CD4-positive, alpha-beta T cell treated with Interleukin-17A for 1 hour (primary cell): ENCODE measurements at regions not wholly inside any gene's neighbourhood (a gene's known extent, or its start where the extent isn't known, plus 50 kb on each side); places are given as distances from the start of the nearest gene placed in this dataset.
"Not testable (repeated sequence)": the region's sequence is repeated elsewhere in the genome, so short reads cannot be mapped to it uniquely, and the experiment has no call there.

Experiments
- DNase-seq: peaks from one replicate; pipeline ENCODE4 v3.0.0-alpha.2; 2020

DNA sequence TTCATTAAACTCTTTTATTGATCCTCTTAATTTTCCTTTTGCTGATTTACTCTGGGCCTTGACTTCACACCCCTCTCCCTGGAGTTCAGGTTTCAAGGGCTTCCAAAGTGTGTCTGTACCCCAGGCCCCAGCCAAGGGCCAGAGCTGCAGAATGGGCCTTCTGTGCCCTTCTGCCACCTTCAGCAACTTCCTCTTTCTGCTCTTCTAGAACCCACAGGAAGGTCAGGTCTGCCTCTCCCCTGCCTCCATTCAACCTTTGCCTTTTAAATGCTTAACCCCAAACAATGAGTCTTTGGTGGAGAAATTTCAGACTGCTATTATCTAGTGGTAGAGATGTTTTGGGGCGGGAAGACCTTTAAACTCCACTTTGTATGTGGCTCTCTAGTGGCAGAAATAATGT is 63.1 kb downstream of the TSN start:
- DNase-seq: no peak

DNA sequence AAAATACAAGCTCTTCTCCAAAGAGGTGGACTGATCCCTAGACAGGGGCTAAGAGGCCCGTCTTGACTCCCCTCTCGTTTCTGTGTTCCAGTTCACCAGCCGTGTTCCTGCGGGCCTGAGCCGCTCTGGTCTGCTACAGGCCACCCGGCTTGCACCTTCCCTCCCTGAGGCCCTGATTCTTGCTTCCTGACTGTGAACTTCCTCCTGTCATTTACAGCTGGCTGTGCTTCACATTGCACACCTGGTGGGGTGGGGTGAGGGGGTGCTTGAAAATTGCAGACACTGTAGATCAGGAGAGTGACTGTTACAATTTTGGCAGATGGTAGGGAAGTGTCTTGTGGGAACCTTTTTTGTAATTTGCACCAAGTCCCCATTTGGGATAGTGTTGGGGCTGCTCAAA is 64.4 kb downstream of the TSN start:
- DNase-seq: no peak

- no peak for DNase-seq
Observed at GRCh38 chr2:121821476-121822158, 66.2 kb downstream of the TSN start.

- no peak for DNase-seq
Observed at GRCh38 chr2:121824264-121824663, 68.8 kb downstream of the TSN start.

GRCh38 chr2:121825003-121825950 is 69.8 kb downstream of the TSN start:
- DNase-seq: no peak

GRCh38 chr2:121826036-121826435 is 70.6 kb downstream of the TSN start:
- no peak for DNase-seq

GRCh38 chr2:121828281-121828731 is 72.9 kb downstream of the TSN start:
- no peak for DNase-seq

DNA sequence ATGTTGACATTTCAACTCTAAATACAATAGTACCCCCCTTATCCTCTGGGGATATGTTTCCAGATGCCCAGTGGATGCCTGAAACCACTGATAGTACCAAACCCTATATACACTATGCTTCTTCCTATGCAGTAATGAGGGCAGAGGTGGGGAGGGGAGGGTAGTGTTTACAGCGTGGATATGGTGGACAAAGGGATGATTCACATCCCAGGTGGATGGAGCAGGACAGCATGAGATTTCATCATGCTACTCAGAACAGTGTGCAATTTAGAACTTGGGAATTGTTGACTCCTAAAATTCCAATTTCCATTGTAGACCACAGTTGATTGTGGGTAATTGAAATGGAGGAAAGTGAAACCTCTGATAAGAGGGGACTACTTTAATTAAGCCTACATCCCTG is 75.4 kb downstream of the TSN start:
- DNase-seq: no peak

- no peak for DNase-seq
Observed at GRCh38 chr2:121831841-121832240, 76.4 kb downstream of the TSN start.

- no peak for DNase-seq
Observed at GRCh38 chr2:121832412-121833357, 77.2 kb downstream of the TSN start.

DNA sequence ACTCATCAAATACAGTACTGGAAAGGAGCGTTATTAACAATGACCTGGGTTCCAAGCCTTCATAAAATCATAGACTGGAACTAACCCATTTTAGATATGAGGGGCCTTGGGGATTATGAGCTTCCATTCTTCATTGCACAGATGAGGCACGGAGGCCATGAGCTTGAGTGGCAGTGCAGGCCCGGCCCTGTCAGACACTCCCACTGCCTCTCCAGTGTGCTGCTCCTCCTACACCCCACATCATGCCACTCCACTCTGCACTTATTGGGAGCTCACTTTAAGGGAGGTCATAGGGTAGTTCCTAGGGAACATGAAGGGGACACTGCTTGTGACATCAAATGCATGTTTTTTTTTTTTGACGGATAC is 77.9 kb downstream of the TSN start:
- no peak for DNase-seq

GRCh38 chr2:121836611-121837010 is 81.2 kb downstream of the TSN start:
- DNase-seq: no peak

DNA sequence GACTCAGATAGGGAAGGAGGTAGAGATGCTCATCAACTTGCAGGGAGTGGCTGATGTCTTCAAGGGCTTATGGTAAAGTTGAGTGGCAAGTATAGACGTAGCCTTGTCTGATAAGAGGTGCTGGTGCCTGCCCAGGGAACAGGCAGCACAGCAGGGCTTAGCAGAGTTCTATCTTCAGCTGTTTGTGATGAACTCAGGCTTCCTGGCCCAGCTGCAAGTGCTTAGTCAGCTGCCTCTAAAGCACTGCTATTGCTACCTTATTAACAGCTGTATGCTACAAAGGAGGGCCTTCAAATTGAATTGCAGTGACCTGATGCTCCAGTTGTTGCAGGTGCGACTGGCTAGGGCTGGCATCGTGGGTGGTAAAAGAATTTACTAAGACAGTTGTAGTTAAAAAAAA is 82.1 kb downstream of the TSN start:
- DNase-seq: no peak

- no peak for DNase-seq
Observed at GRCh38 chr2:121838551-121838950, 83.1 kb downstream of the TSN start.

DNA sequence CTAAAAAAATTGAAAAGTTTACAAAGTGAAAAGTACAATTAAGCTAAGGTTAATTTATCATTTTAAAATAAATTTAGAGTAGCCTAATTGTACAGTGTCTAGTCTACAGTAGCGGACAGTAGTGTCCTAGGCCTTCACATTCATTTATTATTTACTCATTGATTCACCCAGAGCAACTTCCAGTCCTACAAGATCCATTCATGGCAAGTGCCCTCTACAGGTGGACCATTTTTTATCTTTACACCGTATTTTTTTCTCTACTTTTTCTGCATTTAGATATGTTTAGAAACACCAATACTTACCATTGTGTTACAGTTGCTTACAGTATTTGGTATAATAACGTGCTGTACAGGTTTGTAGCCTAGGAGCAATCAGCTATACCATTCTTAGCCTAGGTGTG is 84.1 kb downstream of the TSN start:
- DNase-seq: no peak

- no peak for DNase-seq
Observed at GRCh38 chr2:121849236-121849635, 93.8 kb downstream of the TSN start.

- DNase-seq: not testable (repeated sequence)
Observed at GRCh38 chr2:121853149-121853548, 97.7 kb downstream of the TSN start.

DNA sequence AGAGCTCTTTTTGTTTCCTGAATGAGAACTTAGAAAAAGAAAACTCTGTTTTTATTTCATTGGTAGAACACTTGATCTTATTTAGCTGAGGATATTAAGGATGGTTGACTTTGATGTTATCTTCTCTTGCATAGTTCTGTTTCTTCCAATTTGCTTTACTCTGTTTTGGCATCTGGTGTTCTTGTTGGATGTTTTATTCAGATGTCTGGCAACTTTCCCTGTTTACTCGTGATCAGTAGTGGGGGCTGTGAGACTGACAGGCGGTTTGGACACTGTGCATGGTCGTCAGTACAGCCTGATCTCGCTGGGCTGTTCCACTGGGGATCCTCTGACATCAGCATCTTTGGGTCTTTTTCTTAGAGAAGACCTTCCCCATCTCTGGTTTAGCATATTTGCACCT is 100.1 kb downstream of the TSN start:
- no peak for DNase-seq

- no peak for DNase-seq
Observed at GRCh38 chr2:121856360-121856759, 100.9 kb downstream of the TSN start.

DNA sequence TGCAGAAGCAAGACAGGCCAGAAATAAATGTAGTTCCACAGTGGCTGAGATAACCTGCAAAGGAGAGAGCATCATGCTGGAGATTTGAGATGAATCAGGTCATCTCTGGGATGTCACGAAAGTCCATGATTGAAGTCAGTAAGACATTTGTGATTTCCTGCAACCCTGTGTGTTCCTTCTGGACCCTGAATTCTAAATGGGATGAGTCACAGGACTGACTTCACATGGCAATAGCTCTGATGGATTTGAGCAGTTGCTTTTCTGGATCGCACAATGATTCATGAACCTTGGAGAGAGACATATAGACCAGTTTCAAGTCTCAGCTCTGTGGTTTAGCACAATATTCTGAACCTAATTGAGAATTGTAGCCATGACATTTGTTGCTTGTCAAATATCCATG is 102.9 kb downstream of the TSN start:
- DNase-seq: no peak

GRCh38 chr2:121858847-121859246 is 103.4 kb downstream of the TSN start:
- no peak for DNase-seq

DNA sequence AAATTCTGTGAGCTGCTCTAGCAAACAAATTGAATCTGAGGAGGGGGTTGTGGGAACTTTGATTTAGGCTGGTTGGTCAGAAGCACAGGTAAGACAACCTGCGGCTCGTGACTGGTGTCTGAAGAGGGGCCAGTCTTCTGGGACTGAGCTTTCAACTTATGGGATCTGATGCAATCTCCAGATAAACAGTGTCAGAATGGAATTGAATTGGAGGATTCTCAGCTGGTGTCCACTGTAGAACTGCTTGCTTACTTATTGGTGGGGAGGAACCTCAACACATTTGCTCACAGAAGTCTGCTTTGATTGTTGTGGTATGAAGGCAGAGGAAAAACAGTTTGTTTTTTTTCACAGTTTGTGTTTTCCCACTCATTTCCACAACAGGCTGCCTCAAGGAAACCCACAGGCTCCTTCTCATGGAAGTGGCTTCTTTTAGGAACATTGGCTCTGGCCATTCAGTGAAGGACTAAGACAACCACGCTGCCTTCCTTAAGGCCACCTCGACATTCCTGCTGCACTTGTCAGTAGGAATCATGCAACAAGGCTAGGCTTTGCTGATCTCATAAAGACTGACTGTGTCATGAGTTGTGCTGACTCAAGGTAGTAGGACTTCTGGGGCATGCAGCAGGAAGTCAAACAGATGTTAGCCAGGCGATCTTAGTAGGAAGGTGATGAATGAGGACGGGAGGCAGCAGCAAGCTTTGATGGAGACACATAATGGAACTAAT is 104.7 kb downstream of the TSN start:
- no peak for DNase-seq
